NCI-H2227 treated with DMSO at 0.1 percent for 48 hours (cell line): ENCODE measurements at regions not wholly inside any gene's neighbourhood (a gene's known extent, or its start where the extent isn't known, plus 50 kb on each side); places are given as distances from the start of the nearest gene placed in this dataset.

Experiments
- DNase-seq: peaks from one replicate; lab custom pipeline; 2025; lab: John Stamatoyannopoulos, UW

GRCh38 chrX:69110116-69110530 lies 55.1 kb downstream of the PJA1 start:
- DNase-seq, result no peak

- DNase-seq, result no peak
Observed at GRCh38 chrX:69109706-69110105, 55.5 kb downstream of the PJA1 start.

GRCh38 chrX:69109036-69109663 lies 56.1 kb downstream of the PJA1 start:
- no peak for DNase-seq

- no peak for DNase-seq
Observed at GRCh38 chrX:69107747-69108401, 57.4 kb downstream of the PJA1 start.

- DNase-seq, result peak; percentile 3
Observed at GRCh38 chrX:69107231-69107739, 58.0 kb downstream of the PJA1 start.

GRCh38 chrX:69104756-69105434 lies 60.4 kb downstream of the PJA1 start:
- DNase-seq, result no peak

- no peak for DNase-seq
Observed at GRCh38 chrX:69103539-69103938, 61.7 kb downstream of the PJA1 start.

GRCh38 chrX:69102612-69103194 lies 62.5 kb downstream of the PJA1 start:
- no peak for DNase-seq

- DNase-seq, result no peak
Observed at GRCh38 chrX:69101683-69102251, 63.5 kb downstream of the PJA1 start.

GRCh38 chrX:69100478-69100877 lies 64.8 kb downstream of the PJA1 start:
- no peak for DNase-seq

- peak; percentile 3 for DNase-seq
Observed at GRCh38 chrX:69097451-69098236, 67.6 kb downstream of the PJA1 start.

- DNase-seq, result no peak
Observed at GRCh38 chrX:69096963-69097362, 68.3 kb downstream of the PJA1 start.

GRCh38 chrX:69094977-69095669 lies 70.1 kb downstream of the PJA1 start:
- no peak for DNase-seq

GRCh38 chrX:69093960-69094871 lies 71.0 kb downstream of the PJA1 start:
- DNase-seq, result peak; percentile 42

- no peak for DNase-seq
Observed at GRCh38 chrX:69090022-69090421, 75.2 kb downstream of the PJA1 start.

- no peak for DNase-seq
Observed at GRCh38 chrX:69089203-69089602, 76.0 kb downstream of the PJA1 start.

GRCh38 chrX:69088171-69088938 lies 76.9 kb downstream of the PJA1 start:
- no peak for DNase-seq

- no peak for DNase-seq
Observed at GRCh38 chrX:69085826-69086225, 79.4 kb downstream of the PJA1 start.

- no peak for DNase-seq
Observed at GRCh38 chrX:69085151-69085550, 80.1 kb downstream of the PJA1 start.
